GM12874 (cell line): ENCODE measurements at regions not wholly inside any gene's neighbourhood (a gene's known extent, or its start where the extent isn't known, plus 50 kb on each side); places are given as distances from the start of the nearest gene placed in this dataset.

Experiments
- TF ChIP-seq, protein P1 (sequence below): IDR thresholded peaks from 2 replicates; pipeline ENCODE4 v1.5.1; 2011; ENCODE audit warnings: low read depth, mild to moderate bottlenecking, control low read depth, low read length, moderate library complexity; ENCODE audit not compliant: insufficient read depth

DNA sequence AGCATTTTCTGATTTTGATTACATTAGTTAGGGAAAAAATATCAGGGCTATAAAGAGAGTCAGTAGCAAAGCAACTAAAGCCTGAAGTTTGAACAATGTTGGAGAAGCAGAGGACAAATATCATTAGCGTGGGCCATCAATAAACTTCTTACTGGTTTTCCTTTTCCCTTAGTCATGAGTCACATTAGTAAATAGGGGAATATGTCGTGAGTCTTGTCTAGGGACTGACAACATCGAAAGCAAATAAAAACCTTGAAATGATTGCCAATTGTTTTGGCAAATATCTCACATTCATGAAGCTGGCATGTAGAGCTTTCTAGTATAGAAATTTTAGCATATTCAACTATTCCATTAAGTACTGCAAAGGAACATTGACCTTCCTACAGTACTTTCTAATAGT is 806.0 kb upstream of the SORCS1 start:
- TF ChIP-seq, protein P1, sequence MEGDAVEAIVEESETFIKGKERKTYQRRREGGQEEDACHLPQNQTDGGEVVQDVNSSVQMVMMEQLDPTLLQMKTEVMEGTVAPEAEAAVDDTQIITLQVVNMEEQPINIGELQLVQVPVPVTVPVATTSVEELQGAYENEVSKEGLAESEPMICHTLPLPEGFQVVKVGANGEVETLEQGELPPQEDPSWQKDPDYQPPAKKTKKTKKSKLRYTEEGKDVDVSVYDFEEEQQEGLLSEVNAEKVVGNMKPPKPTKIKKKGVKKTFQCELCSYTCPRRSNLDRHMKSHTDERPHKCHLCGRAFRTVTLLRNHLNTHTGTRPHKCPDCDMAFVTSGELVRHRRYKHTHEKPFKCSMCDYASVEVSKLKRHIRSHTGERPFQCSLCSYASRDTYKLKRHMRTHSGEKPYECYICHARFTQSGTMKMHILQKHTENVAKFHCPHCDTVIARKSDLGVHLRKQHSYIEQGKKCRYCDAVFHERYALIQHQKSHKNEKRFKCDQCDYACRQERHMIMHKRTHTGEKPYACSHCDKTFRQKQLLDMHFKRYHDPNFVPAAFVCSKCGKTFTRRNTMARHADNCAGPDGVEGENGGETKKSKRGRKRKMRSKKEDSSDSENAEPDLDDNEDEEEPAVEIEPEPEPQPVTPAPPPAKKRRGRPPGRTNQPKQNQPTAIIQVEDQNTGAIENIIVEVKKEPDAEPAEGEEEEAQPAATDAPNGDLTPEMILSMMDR: no peak

DNA sequence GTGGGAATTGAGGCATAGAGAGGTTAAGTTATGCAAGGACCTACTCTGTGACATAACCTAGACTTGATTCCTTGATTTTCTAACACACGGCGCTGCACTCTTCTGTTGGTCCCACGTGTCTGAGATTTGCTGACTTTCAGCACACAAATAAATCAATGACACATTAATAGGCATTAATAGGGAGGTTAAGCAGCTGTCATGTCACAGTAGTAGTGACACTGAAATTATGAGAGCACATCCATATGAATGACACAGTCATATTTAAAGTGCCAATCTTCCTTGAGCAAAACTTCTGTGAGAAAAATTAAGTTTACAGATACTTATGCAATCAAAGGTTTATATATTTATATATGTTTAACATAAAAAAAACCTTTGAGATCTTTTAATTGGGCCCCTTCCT is 805.4 kb upstream of the SORCS1 start:
- TF ChIP-seq, protein P1: no peak

DNA sequence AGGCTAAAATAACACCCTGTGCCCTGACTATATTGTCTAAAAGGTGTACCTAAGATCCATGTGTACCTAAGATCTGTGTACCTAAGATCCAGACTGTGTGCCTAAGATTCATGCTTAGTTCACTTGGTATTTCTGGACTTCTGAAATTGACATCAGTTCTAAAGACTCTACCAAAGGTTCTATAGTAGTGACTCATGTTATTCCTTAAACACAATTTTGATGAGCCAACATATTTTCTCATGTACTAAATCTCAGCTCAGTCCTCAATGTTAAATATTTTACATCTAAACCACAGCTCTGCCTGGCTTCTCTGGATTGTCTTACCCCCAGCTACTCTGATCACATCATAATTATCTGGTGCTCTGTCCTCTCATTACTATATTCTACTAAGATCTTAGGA is 802.3 kb upstream of the SORCS1 start:
- TF ChIP-seq, protein P1: no peak

DNA sequence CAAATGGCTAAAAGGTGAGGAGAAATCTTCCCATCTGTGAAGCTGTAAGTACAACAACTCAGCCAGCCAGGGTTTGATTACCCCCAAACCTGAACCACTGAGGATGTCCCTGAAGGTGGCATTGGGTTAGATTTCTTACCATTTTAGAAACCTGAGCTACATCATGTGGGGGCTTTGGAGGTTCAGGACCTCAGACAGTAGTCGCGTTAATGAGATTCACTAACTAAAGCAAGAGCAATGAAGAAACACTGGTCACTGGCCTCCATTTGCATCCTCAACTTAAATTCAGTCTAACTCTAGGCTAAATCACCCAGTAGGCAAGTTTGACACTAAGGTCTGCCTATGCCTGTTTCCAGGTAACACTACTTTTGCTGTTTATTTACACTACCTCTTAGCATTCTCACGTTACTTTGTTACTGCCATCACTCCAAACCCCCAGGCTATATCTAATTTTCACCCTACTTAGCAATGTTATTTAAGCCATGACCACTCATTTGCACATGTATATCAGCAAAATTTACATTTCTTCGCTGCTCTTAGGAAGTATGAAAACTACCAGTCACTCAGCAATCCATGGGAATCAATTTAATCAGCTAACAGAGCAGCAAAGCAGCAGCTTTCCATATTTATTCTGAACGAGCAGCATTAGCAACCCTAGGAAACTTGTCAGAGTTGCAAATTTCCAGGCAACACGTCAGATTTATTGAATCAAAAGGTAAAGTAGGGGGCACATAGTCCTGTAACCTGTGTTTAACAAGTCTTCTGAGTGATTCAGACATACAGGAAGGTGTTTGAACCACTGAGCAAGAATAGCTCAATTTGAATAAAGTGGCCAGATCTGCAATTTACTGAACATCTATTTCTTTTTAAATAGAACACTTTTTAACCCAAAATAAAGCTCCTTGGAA is 788.4 kb upstream of the SORCS1 start:
- TF ChIP-seq, protein P1: no peak

DNA sequence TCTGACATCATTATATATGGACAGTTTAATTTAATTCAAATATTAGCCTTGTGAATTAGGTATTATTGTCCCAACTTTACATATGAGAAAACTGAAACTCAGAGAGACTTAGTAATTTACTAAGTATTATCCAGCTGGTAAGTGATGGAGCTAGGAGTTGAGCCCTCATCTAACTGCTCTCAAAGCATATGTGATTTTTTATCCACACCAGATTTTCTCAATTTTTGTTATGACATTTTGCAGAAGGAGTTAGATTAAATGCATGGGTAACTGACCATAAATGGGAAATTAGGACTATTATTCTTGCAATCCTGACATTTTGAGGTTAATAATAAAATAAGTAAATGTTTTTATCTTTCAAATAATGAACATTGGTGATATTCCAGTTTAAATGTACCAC is 778.3 kb upstream of the SORCS1 start:
- TF ChIP-seq, protein P1: no peak

DNA sequence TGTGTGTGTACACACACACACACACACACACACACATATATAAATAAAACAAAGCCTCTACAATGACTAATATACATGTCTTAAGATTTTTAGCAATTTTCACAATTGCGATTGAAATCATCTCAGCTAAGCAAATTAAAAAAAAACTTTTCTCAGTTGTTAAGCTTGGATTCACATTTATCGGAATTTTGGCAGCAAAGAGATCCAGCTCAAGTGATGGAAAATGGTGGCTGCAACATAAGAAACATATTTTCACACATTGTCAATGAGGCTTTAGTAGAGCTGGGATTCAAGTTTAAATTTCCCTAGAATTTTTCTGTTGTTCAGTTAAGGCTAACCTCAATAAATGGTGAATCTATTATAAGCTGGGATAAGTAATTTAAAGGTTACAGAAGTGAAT is 768.6 kb upstream of the SORCS1 start:
- TF ChIP-seq, protein P1: no peak

DNA sequence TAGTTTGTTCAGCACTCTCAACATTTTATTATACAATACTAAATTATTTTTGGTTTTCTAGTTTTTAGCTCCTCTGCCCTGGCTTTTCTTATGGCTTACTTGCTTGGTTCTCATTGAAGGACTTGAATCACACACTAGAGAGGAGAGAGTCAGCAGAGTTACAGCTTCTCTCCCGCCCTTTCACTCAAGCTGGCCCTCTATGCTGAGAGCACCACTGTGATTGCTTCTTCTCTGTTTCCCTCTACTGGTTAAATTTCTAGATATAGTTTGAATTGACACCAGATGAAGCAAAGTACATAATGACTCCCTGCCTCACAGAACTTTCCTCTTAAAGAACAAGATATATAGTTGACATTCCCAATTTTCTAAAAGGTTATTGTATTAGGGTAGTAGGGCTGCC is 767.3 kb upstream of the SORCS1 start:
- TF ChIP-seq, protein P1: no peak
